K562 (cell line): ENCODE measurements at regions not wholly inside any gene's neighbourhood (a gene's known extent, or its start where the extent isn't known, plus 50 kb on each side); places are given as distances from the start of the nearest gene placed in this dataset.

Experiments
- ATAC-seq: fragments of 200-7000 bp; cut with Tn5 transposase; 3 replicates; pipeline ENCODE4 v1.9.1; 2020; ENCODE audit warnings: moderate library complexity
- BruUV-seq: library from RNA; stranded (reverse); fragments of 400-500 nt; replicated peaks from 2 replicates; lab custom pipeline; 2021; lab: Mats Ljungman, UMichigan
- CTCF ChIA-PET: fragments of 300-600 bp; formaldehyde crosslinking; extraction: SDS; loops from one replicate; lab custom pipeline; 2021; ENCODE audit warnings: low intra/inter-chr PET ratio; lab: Yijun Ruan, JAX
- POLR2A ChIA-PET: fragments of 300-600, 350-650 bp; sonication (Branson Sonifier 250); formaldehyde crosslinking; extraction: SDS; loops from one replicate; lab custom pipeline; 2021; ENCODE audit warnings: antibody characterized with exemption, inconsistent platforms; lab: Yijun Ruan, JAX
- DNase-seq, 4 experiments: peaks; one replicate each; pipeline versions ENCODE4 v3.0.0 to v3.0.0-alpha.2; 2011 to 2018; ENCODE audit warnings: low spot score in 3 of 4, mixed read lengths in 3 of 4; ENCODE audit errors: extremely low read depth in 1 of 4
- FAIRE-seq: peaks from 2 replicates; lab custom pipeline; 2011; peaks lifted over from hg19 to GRCh38; lab: Jason Lieb, UNC
- H2AFZ ChIP-seq: 2 replicates; pipeline ENCODE4 v1.6.0; 2011; ENCODE audit warnings: low read depth, low read length, control low read depth, inconsistent platforms
- H3K27ac ChIP-seq: fragments of 200-600 bp; 3 replicates; pipeline ENCODE4 v1.8.0; 2011; ENCODE audit warnings: low read depth, mild to moderate bottlenecking, control low read depth, inconsistent platforms, low read length, moderate library complexity, mixed read lengths; ENCODE audit errors: extremely low read depth
- H3K27me3 ChIP-seq, 2 experiments: fragments of 300-600 bp in 1 of 2; 2 replicates in 1 of 2; 3 replicates in 1 of 2; pipeline versions ENCODE4 v1.6.0 to v1.8.0; 2011; ENCODE audit warnings: inconsistent platforms in 2 of 2, low read length in 2 of 2, mild to moderate bottlenecking in 1 of 2, mixed read lengths in 1 of 2, moderate library complexity in 1 of 2; ENCODE audit not compliant: control insufficient read depth in 2 of 2, insufficient read depth in 2 of 2
- H3K36me3 ChIP-seq: fragments of 300-600 bp; 3 replicates; pipeline ENCODE4 v1.8.0; 2011; ENCODE audit warnings: mild to moderate bottlenecking, low read length, inconsistent platforms; ENCODE audit not compliant: control insufficient read depth, insufficient read depth
- H3K4me1 ChIP-seq, 2 experiments: fragments of 200-600 bp in 1 of 2; replicated peaks in 1 of 2; 2 replicates in 1 of 2; 3 replicates in 1 of 2; pipeline versions ENCODE4 v1.5.1 to v1.8.0; 2011; ENCODE audit warnings: inconsistent platforms in 2 of 2, low read length in 2 of 2, mild to moderate bottlenecking in 1 of 2, mixed read lengths in 1 of 2, moderate library complexity in 1 of 2; ENCODE audit not compliant: control insufficient read depth in 2 of 2, insufficient read depth in 2 of 2
- H3K4me2 ChIP-seq: 2 replicates; pipeline ENCODE4 v1.6.1; 2011; ENCODE audit warnings: low read length, control low read depth, inconsistent platforms, mixed read lengths; ENCODE audit not compliant: insufficient read depth
- H3K4me3 ChIP-seq: fragments of 200-600 bp; sonication (generic), shearing (Covaris generic); 2 replicates; pipeline ENCODE4 v1.5.1; 2016; ENCODE audit warnings: control low read depth, inconsistent platforms
- H3K79me2 ChIP-seq: fragments of 200-600 bp; 3 replicates; pipeline ENCODE4 v1.8.0; 2011; ENCODE audit warnings: low read length, inconsistent platforms; ENCODE audit not compliant: control insufficient read depth, insufficient read depth
- H3K9ac ChIP-seq, 2 experiments: 2 replicates each; pipeline versions ENCODE4 v1.6.0 to v1.6.1; 2011; ENCODE audit warnings: low read depth in 2 of 2, low read length in 2 of 2, control low read depth in 1 of 2, inconsistent platforms in 1 of 2, mild to moderate bottlenecking in 1 of 2, mixed read lengths in 1 of 2; ENCODE audit not compliant: insufficient read depth in 1 of 2
- H3K9me1 ChIP-seq: one replicate; pipeline ENCODE4 v1.6.0; 2011; ENCODE audit warnings: inconsistent platforms, mild to moderate bottlenecking, low read length, moderate library complexity; ENCODE audit not compliant: control insufficient read depth, insufficient read depth
- H3K9me3 ChIP-seq: replicated peaks from 2 replicates; pipeline ENCODE4 v1.5.1; 2011; ENCODE audit warnings: low read depth, low read length, inconsistent platforms; ENCODE audit not compliant: control insufficient read depth, insufficient read depth
- H4K20me1 ChIP-seq: replicated peaks from 2 replicates; pipeline ENCODE4 v1.6.1; 2011; ENCODE audit warnings: low read length, inconsistent platforms, mixed read lengths; ENCODE audit not compliant: control insufficient read depth, insufficient read depth
- CEBPB ChIP-seq: fragments of 450-650 bp; IDR thresholded peaks from 2 replicates; pipeline ENCODE4 v1.6.1; 2016; ENCODE audit warnings: missing genetic modification characterization, missing compliant biosample characterization
- GTF2B ChIP-seq: IDR thresholded peaks from 2 replicates; pipeline ENCODE4 v1.6.1; 2011; ENCODE audit not compliant: insufficient read length; ENCODE audit errors: extremely low read depth
- KAT2B ChIP-seq: IDR thresholded peaks from one replicate; pipeline ENCODE4 v1.6.1; 2012; ENCODE audit warnings: low read depth, mild to moderate bottlenecking, control low read depth, inconsistent platforms, low read length, moderate library complexity
- NFATC3 ChIP-seq: fragments of 450-650 bp; IDR thresholded peaks from 2 replicates; pipeline ENCODE4 v1.6.1; 2017; ENCODE audit warnings: mild to moderate bottlenecking
- PBX2 ChIP-seq, 2 experiments: IDR thresholded peaks in 1 of 2; conservative IDR thresholded peaks in 1 of 2; 2 replicates each; pipeline ENCODE4 v1.6.1; 2016; ENCODE audit warnings: low read depth in 2 of 2, mild to moderate bottlenecking in 1 of 2, missing compliant biosample characterization in 1 of 2, missing genetic modification characterization in 1 of 2, moderate library complexity in 1 of 2
- POLR3G ChIP-seq: IDR thresholded peaks from 2 replicates; pipeline ENCODE4 v1.6.1; 2011; ENCODE audit not compliant: insufficient read length, insufficient replicate concordance; ENCODE audit errors: extremely low read depth
- SRF ChIP-seq, 2 experiments: fragments of 250-450, 450-650 bp in 1 of 2; sonication (Bioruptor Pico) in 1 of 2; sonication (generic) in 1 of 2; formaldehyde crosslinking; IDR thresholded peaks; 2 replicates each; pipeline versions ENCODE4 v1.5.0 to v1.5.1; 2020 to 2022; ENCODE audit warnings: mild to moderate bottlenecking in 1 of 2, missing genetic modification reagents in 1 of 2
- SUPT5H ChIP-seq: fragments of 450-650 bp; IDR thresholded peaks from 2 replicates; pipeline ENCODE4 v1.6.1; 2016
- TBP ChIP-seq: optimal IDR thresholded peaks from 2 replicates; pipeline ENCODE3; 2011; ENCODE audit warnings: low read depth, low read length, improper control_type of control experiment
- ZBTB33 ChIP-seq: sonication (generic); formaldehyde crosslinking; IDR thresholded peaks from 2 replicates; pipeline ENCODE4 v1.8.1; 2023; ENCODE audit warnings: mild to moderate bottlenecking, missing genetic modification reagents
- ZNF408 ChIP-seq: fragments of 250-450 bp; sonication (Bioruptor Pico); IDR thresholded peaks from 2 replicates; pipeline ENCODE4 v1.4.0; 2020; ENCODE audit warnings: low read depth, mild to moderate bottlenecking, moderate library complexity
- ZNF592 ChIP-seq: fragments of 450-650 bp; IDR thresholded peaks from 2 replicates; pipeline ENCODE4 v1.6.1; 2017; ENCODE audit warnings: antibody characterized with exemption, mild to moderate bottlenecking
- ZNF780A ChIP-seq: fragments of 250-450 bp; sonication (Bioruptor Pico); IDR thresholded peaks from 2 replicates; pipeline ENCODE4 v1.5.0; 2021; ENCODE audit warnings: mild to moderate bottlenecking
- WGBS: fragments of 100-300 bp; shearing (Covaris generic); methylation state at CpG from one replicate; pipeline ENCODE4 v1.1.6; 2016; ENCODE audit warnings: low coverage, mixed read lengths; ENCODE audit not compliant: insufficient coverage; ENCODE audit errors: missing lambda C conversion rate; 5-methylcytosine and 5-hydroxymethylcytosine counted together
- in situ Hi-C: fragments of 300-500 bp; cut with MboI; formaldehyde crosslinking; loops from 4 replicates; pipeline ENCODE4 v1.15.0; 2018; ENCODE audit warnings: inconsistent platforms, mixed read lengths
- intact Hi-C: fragments of 100-400 bp; cut with micrococcal nuclease; formaldehyde crosslinking; loops from 2 replicates; pipeline ENCODE4 v1.14.2; 2022

- Histone ChIP-seq H2AFZ (no peak overlapping the region), H3K27ac (no peak overlapping the region), H3K4me2 (no peak overlapping the region), H3K36me3 (no peaks in the 10 kb centered on the region), H3K27me3 (no peaks in the 10 kb centered on the region), H3K9me1 (no peaks in the 10 kb centered on the region), H3K9ac (no peak overlapping the region), H3K79me2 (no peaks in the 10 kb centered on the region), H3K4me3 (no peak overlapping the region), H3K4me1 (no peaks in the 10 kb centered on the region), H4K20me1 (no peaks in the 10 kb centered on the region), H3K9me3 (no peaks in the 10 kb centered on the region)
- FAIRE-seq (no peak), ATAC-seq (no peak), DNase-seq (no peak)
- ChIA-PET POLR2A (no interaction called here), CTCF (no interaction called here)
- BruUV-seq: no TSS peak
- intact Hi-C loops: no loop called here
- 2% methylated on average over 4 of the region's 4 CpGs for WGBS
- in situ Hi-C loops: no loop called here
- TF ChIP-seq SRF (CRISPR knock-in tag; IDR thresholded peaks at IDR 0.05) (no peak), CEBPB (no peak), ZNF408 (CRISPR knock-in tag) (no peak), TBP (no peak), NFATC3 (no peak), ZNF780A (CRISPR knock-in tag) (no peak), ZNF592 (no peak), GTF2B (no peak), SUPT5H (no peak), KAT2B (no peak), PBX2 (CRISPR knock-in tag; IDR thresholded peaks at IDR 0.05; ENCODE audit: low read depth) (no peak), PBX2 (tag; conservative IDR thresholded peaks at IDR 0.05; ENCODE audit: low read depth) (no peak), POLR3G (no peak), ZBTB33 (no peak)
Observed at GRCh38 chr9:106669835-106670234, 193.1 kb upstream of the ZNF462 start.
